Endothelial cell (in vitro differentiated cells): ENCODE measurements at regions not wholly inside any gene's neighbourhood (a gene's known extent, or its start where the extent isn't known, plus 50 kb on each side); places are given as distances from the start of the nearest gene placed in this dataset.

Source experiments
- DNase-seq: peaks from one replicate; pipeline ENCODE4 v3.0.0; 2021; ENCODE audit warnings: low spot score
- H3K27ac Mint-ChIP-seq: one replicate; pipeline ENCODE4 v1.8.0; 2021; ENCODE audit warnings: mixed read lengths, inconsistent platforms; ENCODE audit not compliant: unreplicated experiment
- H3K27me3 Mint-ChIP-seq: one replicate; pipeline ENCODE4 v1.8.0; 2021; ENCODE audit warnings: mild to moderate bottlenecking, moderate library complexity, mixed read lengths, inconsistent platforms; ENCODE audit not compliant: unreplicated experiment
- H3K36me3 Mint-ChIP-seq: one replicate; pipeline ENCODE4 v1.8.0; 2021; ENCODE audit warnings: mild to moderate bottlenecking, low read depth, mixed read lengths, inconsistent platforms; ENCODE audit not compliant: unreplicated experiment
- H3K4me1 Mint-ChIP-seq: one replicate; pipeline ENCODE4 v1.8.0; 2021; ENCODE audit warnings: mild to moderate bottlenecking, mixed read lengths, inconsistent platforms; ENCODE audit not compliant: unreplicated experiment
- H3K4me3 Mint-ChIP-seq: one replicate; pipeline ENCODE4 v1.8.0; 2021; ENCODE audit warnings: mild to moderate bottlenecking, mixed read lengths, inconsistent platforms; ENCODE audit not compliant: unreplicated experiment
- H3K9me3 Mint-ChIP-seq: one replicate; pipeline ENCODE4 v1.8.0; 2021; ENCODE audit warnings: mixed read lengths, inconsistent platforms; ENCODE audit not compliant: unreplicated experiment
- TF ChIP-seq, protein P1 (sequence below): fragments of 200-600 bp; sonication (generic); IDR thresholded peaks from one replicate; pipeline ENCODE4 v1.5.0; 2021; ENCODE audit warnings: antibody characterized with exemption; ENCODE audit not compliant: unreplicated experiment

DNA sequence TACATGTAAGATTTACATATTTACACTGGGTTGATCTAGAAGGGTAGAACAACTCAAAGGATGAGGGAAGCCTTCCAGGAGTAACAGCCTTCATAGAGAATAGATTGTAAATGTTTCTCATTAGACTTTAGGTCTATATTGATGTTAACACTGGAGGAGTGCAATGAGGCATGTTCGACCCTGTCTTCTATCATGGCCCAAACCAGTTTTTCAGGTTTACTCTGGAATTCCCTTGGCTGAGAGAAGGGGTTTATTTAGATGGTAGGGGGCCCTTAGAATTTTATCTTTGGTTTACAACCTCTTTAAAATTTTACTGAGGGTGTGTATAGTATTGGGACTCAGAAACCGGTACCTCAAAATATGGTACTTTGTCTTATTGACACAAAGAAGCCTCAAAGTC is 634.9 kb upstream of the PIK3C3 start:
- no peaks in the 10 kb centered on the region for H3K27me3 Mint-ChIP-seq
- no peaks in the 10 kb centered on the region for H3K4me1 Mint-ChIP-seq
- no peak overlapping the region for H3K4me3 Mint-ChIP-seq
- no peaks in the 10 kb centered on the region for H3K9me3 Mint-ChIP-seq
- TF ChIP-seq, protein P1, sequence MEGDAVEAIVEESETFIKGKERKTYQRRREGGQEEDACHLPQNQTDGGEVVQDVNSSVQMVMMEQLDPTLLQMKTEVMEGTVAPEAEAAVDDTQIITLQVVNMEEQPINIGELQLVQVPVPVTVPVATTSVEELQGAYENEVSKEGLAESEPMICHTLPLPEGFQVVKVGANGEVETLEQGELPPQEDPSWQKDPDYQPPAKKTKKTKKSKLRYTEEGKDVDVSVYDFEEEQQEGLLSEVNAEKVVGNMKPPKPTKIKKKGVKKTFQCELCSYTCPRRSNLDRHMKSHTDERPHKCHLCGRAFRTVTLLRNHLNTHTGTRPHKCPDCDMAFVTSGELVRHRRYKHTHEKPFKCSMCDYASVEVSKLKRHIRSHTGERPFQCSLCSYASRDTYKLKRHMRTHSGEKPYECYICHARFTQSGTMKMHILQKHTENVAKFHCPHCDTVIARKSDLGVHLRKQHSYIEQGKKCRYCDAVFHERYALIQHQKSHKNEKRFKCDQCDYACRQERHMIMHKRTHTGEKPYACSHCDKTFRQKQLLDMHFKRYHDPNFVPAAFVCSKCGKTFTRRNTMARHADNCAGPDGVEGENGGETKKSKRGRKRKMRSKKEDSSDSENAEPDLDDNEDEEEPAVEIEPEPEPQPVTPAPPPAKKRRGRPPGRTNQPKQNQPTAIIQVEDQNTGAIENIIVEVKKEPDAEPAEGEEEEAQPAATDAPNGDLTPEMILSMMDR, result no peak
- H3K36me3 Mint-ChIP-seq, result no peaks in the 10 kb centered on the region
- no peak overlapping the region for H3K27ac Mint-ChIP-seq
- no peak for DNase-seq

DNA sequence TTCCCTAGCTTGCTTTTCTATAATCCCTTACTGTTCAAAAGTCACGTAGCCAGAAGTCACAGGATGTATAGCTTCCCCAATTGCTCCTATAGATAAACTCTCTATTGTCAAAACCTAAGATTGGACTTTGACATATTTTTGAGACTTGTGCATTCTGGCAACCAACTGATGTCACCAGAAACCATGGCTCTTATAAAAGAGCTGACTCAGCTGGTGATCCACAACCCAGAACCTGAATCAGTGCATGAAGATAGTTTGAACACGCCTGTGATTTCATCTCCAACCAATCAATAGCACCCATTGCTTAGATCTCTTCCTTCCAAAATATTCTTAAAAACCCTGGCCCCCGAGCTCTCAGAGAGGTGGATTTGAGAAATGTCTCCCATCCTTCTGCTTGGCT is 639.9 kb upstream of the PIK3C3 start:
- Mint-ChIP-seq H3K27me3 (no peaks in the 10 kb centered on the region), H3K9me3 (no peaks in the 10 kb centered on the region), H3K36me3 (peaks cover 5% of the 10 kb centered on the region), H3K27ac (no peak overlapping the region), H3K4me3 (no peak overlapping the region), H3K4me1 (no peaks in the 10 kb centered on the region)
- no peak for DNase-seq
- TF ChIP-seq, protein P1, result no peak

GRCh38 chr18:41311571-41312547 is 643.2 kb upstream of the PIK3C3 start:
- TF ChIP-seq, protein P1, result no peak
- no peaks in the 10 kb centered on the region for H3K27me3 Mint-ChIP-seq
- H3K4me1 Mint-ChIP-seq, result no peaks in the 10 kb centered on the region
- no peak overlapping the region for H3K4me3 Mint-ChIP-seq
- H3K27ac Mint-ChIP-seq, result no peak overlapping the region
- H3K9me3 Mint-ChIP-seq, result no peaks in the 10 kb centered on the region
- H3K36me3 Mint-ChIP-seq, result peaks cover 5% of the 10 kb centered on the region
- DNase-seq, result no peak

DNA sequence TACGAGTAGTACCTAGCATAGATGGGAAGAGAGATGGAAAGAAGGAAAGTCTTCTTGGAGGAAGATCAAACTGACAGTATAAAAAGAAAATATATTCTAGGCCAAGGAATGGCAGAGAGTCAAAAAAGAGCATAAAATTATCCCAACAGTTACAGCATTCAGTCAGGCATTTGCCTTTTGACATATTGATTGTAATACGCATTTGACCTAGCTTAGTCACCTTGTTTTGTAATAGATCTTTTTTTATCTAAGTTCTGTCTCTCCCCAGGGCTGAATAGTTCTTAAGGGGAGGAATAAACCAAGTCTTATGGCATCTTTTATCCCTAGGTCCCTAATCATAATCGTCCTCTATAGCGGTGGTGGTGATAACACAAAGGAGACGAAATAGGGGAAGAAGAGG is 657.3 kb upstream of the PIK3C3 start:
- TF ChIP-seq, protein P1, result no peak
- H3K36me3 Mint-ChIP-seq, result no peaks in the 10 kb centered on the region
- no peaks in the 10 kb centered on the region for H3K9me3 Mint-ChIP-seq
- H3K4me1 Mint-ChIP-seq, result no peaks in the 10 kb centered on the region
- H3K27me3 Mint-ChIP-seq, result no peaks in the 10 kb centered on the region
- H3K4me3 Mint-ChIP-seq, result no peak overlapping the region
- no peak for DNase-seq
- no peak overlapping the region for H3K27ac Mint-ChIP-seq

DNA sequence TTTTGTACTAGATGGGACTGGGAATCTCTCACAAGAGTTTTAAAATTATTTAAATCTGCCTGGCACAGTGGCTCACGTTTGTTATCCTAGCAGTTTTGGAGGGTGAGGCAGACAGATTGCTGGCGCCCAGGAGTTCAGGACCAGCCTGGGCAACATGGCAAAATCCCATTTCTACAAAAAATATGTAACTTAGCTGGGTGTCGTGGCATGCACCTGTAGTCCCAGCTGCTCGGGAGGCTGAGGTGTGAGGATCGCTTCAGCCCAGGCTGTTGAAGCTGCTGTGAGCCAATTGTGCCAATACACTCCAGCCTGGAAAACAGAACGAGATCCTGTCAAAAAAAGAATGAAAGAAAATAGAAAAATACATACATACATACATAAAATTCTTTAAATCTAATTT is 685.7 kb upstream of the PIK3C3 start:
- Mint-ChIP-seq H3K4me1 (no peaks in the 10 kb centered on the region), H3K27ac (no peak overlapping the region), H3K36me3 (no peaks in the 10 kb centered on the region), H3K9me3 (no peaks in the 10 kb centered on the region), H3K4me3 (no peak overlapping the region), H3K27me3 (peaks cover 1% of the 10 kb centered on the region)
- TF ChIP-seq, protein P1, result no peak
- no peak for DNase-seq
